HG03354 (cell line): ENCODE measurements at regions not wholly inside any gene's neighbourhood (a gene's known extent, or its start where the extent isn't known, plus 50 kb on each side); places are given as distances from the start of the nearest gene placed in this dataset.
"Not testable (repeated sequence)": the region's sequence is repeated elsewhere in the genome, so short reads cannot be mapped to it uniquely, and the experiment has no call there.

Experiments
- ATAC-seq: cut with Tn5 transposase; IDR thresholded peaks from one replicate; pipeline ENCODE4 v1.9.1; 2021; ENCODE audit warnings: mild to moderate bottlenecking; ENCODE audit not compliant: unreplicated experiment, poor library complexity, severe bottlenecking

DNA sequence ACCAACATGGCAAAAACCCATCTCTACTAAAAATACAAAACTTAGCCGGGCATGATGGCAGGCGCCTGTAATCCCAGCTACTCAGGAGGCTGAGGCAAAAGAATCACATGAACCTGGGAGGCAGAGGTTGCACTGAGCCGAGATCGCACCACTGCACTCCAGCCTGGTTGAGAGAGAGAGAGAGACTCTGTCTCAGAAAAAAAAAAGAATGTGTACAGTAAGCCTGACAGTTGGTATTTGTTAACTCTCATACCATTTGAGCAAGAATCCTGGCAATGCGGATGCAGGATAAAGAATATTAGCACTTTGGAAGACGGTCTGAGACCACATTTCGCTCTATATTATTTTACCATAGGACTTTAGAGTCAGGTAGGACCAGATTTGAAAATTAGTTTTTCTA, 140.0 kb upstream of the ZNF648 start:
- not testable (repeated sequence) for ATAC-seq

DNA sequence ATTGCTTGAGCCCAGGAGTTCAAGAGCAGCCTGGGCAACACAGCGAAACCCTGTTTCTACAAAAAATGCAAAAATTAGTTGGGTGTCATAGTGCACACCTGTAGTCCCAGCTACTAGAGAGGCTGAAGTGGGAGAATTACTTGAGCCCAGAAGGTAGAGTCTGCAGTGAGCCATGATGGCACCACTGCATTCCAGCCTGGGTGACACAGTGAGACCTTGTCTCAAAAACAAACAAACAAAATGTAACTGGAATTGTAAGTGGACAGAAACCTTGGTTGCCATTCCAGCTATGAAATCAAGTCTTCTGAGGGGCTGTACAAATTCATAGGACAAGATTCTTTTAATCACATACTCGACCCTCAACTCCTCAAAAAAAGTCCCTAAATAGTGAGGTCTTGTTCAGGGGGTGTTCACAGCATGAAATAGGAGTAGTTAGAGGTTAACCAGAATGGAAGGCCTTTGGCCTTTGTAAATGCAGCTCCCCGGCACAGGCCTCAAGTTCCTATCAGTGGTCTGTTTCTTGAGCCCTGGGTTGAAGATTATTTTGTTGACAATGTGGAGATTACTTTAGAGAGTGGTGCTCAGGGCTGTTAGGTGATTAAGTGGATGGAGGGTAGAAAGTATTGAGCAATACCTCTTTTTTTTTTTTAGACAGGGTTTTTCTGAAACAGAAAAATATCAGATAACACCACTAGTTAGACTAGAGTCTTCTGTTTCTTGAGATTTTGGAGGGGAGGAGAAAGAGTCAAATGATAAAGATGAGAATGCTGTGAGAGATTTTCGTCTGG, 138.7 kb upstream of the ZNF648 start:
- no peak for ATAC-seq

DNA sequence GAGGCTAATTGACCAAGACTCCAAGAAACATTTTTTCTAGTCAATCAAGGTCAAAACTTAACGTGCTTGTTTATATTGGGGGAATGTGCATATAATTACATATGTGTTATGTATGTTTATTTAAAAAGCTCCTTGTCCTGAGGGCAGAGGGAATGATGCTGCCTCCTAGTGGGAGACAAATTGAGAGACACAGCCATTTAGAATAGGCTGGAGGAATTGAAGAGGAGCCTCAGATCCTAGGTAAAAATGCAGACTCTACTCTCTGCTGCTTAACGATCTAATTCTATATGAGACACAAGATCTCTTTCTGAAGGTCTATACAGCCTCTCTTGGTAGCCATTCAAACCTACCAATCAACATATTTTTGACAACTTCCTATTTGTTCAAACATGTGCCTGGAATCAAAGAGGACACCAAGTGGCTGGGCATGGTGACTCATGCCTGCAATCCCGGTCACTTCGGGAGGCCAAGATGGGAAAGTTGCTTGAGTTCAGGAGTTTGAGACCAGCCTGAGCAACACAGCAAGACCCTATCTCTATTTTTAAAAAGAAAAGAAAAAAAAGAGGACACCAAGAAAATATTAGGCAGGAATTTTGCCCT, 136.6 kb upstream of the ZNF648 start:
- ATAC-seq: no peak

DNA sequence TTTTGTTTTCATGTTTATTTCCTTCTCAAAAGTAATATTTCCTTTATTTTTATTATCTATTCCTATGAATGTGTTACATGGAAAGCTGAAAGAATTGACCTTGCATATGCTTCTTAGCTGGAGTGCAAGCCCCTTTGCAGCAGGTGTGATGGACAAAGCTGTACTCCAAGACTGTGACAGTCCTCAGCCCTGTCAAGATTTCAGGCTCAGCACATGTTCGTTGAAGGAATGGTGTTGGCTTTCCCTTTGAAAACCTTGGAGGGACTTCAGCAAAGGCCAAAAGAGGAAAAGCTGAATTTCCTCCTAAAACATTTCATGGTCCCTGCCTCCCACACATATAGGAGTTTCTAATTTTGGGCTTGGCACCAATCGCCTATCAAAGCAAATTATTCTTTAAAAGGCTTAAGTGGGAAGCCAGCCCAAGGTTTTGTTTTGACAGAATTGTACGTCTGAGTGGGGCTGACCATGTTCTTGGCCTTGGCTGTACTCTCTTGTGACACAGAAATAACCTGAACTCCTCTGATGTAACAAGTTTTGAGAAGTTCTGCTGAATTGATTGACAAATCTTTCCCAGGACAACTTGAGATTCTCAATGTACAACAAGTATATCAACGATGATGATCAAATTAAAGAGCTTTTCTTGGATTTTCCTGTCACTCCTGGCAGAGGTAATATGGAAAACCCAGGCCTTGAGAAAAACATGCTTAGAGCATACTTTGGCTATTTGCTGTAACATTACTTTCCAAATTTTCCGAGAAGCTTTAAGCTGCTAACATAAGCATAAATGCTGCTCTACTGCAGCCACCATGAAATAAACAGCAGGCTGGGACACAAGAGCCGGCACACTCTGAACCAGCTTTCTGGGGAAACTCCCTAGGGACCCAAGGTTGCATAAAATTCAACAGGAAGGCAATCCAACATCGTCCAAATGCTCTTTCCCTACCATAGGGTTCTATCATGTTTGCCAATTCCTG, 135.7 kb upstream of the ZNF648 start:
- ATAC-seq: no peak

DNA sequence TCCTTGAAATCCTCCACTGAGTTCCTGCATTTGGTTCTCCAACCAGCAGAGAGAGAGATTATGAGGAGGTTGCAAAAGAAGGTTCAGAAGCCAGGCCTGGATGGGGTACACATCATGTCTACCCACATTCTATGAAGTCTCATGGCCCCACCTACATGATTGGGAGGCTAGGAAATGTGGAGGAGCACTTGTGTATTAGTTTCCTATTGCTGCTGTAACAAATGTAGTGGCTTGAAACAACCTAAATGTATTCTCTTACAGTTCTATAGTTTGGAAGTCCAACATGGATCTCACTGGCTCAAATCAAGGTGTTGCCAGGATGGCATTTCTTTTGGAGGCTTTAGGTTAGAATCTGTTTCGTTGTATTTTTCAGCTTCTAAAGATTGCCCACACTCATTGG, 134.2 kb upstream of the ZNF648 start:
- no peak for ATAC-seq

DNA sequence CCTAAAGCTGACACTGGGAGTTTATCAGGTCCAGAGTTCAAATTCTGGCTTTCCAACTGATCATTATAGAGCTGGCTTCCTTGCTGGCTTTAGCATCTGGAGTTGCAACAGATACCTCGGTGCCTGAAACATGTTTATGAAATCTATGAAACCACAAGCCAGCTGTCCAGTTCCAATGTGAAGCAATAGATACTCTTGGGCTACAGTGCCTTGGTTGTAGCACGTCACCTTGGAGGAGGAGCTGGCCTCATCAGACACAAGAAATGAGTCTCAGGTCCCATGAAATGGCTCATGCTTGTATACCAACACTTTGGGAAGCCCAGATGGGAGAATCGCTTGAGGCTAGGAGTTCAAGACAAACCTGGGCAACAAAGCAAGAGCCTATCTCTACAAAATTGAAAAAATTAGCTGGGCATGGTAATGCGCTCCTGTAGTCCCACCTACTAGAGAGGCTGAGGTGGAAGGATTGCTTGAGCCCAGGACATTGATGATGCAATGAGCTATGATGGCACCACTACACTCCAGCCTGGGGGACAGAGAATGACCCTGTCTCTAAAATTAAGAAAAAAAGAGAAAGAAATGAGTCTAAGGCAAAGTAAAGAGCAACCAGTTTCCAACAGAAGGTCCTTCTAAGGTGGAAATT, 132.5 kb upstream of the ZNF648 start:
- no peak for ATAC-seq

DNA sequence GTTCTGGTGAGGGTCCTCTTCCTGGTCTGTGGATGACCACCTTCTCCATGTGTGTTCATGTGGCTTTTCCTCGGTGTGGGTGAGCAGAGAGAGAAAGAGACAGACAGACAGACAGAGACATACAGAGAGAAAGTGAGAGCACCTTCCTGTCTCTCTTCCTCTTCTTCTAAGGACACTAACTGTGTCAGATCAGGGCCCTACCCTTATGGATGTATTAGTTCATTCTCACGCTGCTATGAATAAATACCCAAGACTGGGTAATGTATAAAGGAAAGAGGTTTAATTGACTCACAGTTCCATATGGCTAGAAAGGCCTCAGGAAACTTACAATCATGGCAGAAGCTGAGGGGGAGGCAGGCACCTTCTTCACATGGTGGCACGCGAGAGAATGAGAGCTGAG, 131.5 kb upstream of the ZNF648 start:
- ATAC-seq: no peak

DNA sequence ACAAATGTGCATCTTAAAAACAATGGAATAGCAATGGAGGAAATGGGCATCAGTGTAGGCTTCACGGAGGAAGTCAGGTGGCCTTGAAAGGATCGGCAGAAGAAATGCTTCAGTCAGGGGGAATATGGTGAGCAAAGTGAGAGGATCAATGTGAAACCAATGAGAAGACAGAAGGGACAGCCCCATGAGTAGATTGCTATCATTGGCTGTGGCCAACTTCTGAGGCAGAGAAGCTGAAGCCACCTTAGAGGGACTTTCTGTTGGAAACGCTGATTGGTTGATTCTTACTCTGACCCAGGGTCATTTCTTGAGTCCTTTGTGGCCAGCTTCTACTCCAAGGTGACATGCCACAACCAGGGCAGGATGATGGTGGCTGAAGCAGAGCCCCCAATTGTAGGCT, 130.7 kb upstream of the ZNF648 start:
- ATAC-seq: no peak

DNA sequence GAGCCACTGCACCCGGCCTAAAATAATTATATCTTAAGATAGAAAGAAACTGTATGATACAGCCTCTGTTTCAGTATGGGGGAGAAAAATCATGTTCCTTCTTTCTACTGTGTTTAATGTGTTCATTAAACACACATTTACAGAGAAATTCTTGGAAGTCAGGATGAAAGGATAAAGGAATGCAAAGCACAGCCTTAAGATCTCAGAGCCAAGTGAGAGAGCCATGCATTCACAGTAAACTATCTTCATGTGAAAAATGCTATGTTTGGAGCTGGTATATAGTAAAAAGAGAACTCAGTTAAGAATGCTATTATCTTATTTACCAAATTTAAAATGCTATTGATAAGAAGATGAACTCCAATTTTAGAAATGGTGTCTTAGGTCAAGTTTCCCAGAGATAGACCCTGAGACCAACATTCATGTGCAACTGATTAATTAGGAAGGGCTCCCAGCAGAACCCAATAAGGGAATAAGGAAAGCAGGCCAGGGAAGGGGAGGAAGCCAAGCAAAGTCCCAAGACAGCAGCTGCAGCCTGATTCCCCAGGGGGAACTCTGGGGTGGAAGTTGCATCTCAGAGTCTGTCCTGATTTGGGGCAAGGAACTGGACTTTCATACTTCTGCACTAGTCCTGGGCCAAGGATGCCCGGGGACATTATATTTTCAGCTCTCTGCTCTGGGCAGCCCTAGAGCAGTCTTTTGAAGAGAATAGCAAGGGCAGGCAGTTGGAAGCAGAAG, 130.0 kb upstream of the ZNF648 start:
- no peak for ATAC-seq

DNA sequence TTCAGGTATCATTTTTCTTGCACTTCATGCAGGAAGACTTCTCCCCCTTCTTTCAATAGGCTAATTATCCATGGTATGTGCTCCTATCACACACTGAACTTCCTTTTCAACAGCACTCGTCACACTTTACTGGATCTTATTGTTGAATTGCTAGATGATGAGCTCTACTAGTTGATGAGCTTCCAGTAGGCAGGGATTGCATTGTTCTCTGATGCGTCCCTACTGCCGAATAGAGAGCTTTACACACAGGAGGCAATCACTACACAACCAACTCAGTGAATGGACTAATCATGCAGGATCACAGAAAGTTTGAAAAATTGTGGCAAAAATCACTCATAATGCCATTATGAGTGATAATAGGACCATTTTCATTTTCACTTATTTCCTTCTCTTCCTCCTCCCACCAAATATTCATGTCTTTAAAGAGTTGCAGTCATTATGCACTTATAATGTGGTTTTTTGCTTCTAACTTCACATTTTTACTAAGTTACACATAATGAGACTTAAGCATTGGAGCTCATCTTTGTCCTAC, 128.1 kb upstream of the ZNF648 start:
- ATAC-seq: no peak

DNA sequence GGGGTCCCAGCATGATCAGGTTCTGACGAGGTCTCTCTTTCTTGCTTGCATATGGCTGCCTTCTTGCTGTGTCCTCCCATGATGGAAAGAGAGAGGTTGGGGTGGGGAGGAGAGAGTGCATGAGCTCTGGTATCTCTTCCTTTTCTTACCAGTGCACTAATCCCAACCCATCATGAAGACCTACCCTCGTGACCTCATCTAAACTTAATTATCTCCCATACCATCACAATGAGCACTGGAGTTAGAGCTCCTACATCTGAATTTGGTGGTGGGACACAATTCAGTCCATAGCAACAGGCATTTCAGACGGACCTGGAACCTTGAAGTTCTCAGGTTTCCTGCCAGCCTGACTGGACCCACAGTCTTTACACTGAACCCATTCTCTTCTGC, 125.2 kb upstream of the ZNF648 start:
- no peak for ATAC-seq

DNA sequence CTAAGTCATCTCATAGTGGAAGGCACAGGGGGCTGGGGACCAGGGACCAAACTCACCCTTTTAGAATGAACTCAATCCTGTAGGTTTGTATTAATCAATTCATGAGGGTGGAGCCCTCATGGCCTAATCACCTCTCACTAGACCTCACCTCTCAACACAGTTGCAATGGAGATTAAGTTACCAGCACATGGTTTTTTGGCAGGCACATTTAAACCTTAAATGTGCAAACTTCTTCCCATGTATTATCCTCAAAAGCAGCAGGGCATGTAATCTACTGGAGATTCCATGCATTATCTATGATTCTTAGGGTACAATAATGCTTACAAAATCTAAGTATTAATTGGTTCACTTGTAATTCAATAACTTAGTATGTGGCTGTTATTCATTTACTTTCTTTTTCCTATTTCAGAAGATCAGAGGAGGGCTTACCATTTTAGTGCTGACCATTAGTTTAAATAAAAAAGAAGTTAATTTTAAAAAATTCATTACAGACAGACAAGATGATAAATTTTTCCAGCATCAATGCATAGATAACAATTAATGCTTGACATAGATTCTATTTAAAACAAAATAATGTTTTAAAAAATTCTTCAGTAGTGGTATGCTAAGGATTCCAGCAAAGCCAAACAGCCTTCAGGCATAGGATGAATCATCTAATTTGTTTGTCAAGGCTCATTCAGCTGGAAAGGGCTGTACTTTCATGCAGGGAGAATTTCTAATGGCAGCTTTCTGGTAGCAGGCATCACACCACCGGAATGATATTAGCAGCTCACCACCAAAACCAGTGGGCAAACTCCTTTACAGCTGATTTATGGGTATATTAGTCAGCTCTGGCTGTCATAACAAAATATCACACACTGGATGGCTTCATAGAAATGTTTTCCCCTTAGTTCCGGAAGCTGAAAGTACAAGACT, 124.6 kb upstream of the ZNF648 start:
- ATAC-seq: no peak

DNA sequence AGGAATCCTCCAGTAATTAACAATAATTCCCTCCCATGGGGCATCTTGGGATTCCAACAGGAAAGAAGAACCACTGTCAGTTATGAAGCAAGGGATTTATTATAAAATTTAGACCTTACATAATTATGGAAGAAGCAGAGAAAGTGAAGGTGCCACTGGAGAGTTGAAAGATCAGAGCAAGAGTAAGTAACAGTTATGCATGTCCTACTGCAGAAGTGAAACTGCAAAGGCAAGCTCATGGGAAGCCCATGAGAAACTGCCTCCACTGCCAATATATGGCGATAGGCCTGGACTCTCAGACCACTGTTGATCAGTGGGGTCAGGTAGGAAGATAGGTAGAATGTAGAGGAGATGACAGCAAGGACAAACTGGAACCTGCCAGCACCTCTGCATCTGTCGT, 123.6 kb upstream of the ZNF648 start:
- ATAC-seq: no peak

DNA sequence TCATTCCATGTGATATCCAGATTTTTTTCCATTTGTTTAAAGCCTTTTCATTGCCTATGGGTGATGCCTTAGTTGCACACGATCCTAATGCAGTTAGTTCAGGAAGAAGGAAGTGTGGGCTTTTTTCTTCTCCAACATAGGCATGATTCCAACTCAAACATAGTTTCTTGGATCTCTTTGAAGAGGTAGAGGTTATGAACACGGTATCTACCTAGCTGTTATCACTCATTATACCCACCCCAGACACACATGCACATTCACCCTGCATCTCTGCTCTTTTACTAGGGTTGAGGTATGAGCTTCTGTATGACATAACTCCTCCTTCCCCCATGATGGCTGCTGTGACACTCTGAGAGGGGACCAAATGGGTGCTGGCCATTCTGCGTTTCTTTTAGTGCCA, 122.1 kb upstream of the ZNF648 start:
- ATAC-seq: no peak

DNA sequence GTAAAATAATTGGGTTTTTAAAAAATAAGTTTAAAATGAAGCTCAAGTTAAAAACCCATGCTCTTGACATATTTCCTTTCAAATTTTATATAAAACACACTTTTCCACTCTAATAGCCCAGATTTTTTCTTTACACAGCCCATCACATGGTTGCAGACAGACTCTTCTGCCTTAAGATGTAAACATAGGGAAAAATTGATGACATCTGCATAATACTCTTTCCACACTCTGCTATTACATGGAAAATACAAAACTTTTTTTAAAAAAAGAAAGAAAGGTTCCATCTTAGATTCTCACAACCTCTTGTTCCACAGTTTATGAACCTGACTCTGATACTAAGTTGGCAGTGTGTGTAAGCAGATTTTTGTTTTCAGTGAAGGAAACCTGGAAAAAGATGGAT, 120.8 kb upstream of the ZNF648 start:
- no peak for ATAC-seq

DNA sequence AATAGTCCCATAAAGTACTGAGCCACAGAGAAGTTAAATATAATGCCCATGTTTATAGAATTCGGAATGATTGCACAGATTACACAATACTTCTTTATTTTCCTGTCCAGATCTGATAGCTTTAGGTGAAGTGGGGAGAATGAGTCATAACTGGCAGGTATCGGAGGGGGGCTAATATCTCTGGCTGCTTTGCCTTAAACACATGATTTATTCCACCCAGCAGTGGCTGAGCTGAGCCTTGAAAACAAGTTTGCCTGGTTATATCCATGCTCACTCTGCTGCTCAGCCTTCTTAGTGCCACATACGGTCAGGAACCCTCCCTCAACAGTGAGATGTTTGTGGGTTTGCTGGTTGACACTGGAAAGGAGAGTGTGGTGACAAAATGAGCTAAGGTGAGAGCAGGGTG, 119.7 kb upstream of the ZNF648 start:
- ATAC-seq: no peak

DNA sequence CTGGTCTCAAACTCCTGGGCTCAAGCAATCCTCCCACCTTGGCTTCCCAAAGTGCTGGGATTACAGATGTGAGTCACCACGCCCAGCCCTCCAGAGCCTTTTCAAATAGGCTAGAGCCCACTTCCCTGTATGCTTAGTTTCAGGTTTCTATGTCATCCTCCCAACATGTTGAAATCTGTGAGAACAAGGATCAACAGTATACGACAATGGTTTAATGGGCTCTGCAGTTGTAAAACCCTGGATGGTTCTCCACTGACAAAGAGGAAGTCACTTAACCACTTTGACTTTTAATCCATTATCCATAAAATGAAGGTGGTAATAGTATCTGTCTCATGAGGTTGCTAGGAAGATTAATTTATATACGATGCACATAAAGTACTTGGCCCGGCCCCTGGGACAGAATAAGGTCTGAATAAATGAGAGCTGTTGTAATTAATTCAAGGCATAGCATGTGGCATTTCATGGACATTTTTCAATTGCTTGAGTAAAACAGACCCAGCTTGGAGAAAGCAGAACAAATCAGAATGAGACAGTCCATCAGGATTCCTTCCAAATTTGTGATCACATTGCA, 113.9 kb upstream of the ZNF648 start:
- no peak for ATAC-seq

DNA sequence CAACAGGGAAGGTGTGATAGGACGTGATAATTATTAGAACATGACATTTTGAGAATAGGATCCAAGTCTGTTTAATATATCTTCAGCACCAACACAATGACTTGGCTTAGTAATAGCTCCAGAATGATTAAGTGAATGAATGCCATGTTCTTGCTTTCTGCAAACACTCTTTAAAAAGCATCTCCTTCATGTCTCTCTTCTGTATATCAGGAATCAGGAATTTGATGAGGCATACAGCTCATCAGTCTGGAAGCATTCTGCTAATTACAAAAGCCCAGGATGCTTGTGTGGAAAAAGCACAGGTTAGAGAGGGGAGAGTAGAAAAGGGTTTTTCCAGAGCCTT, 113.0 kb upstream of the ZNF648 start:
- no peak for ATAC-seq
